T-helper 1 cell treated with Interleukin-12 subunit alpha and Interleukin-12 subunit beta and Interleukin-4 antibody, amounts not matched to agents 30 ng/mL and 1 ng/mL, for 36 hours (primary cell): ENCODE measurements at regions not wholly inside any gene's neighbourhood (a gene's known extent, or its start where the extent isn't known, plus 50 kb on each side); places are given as distances from the start of the nearest gene placed in this dataset.

Source experiments
- intact Hi-C: fragments of 100-400 bp; cut with micrococcal nuclease; formaldehyde crosslinking; loops from one replicate; pipeline ENCODE4 v1.15.1; 2024

DNA sequence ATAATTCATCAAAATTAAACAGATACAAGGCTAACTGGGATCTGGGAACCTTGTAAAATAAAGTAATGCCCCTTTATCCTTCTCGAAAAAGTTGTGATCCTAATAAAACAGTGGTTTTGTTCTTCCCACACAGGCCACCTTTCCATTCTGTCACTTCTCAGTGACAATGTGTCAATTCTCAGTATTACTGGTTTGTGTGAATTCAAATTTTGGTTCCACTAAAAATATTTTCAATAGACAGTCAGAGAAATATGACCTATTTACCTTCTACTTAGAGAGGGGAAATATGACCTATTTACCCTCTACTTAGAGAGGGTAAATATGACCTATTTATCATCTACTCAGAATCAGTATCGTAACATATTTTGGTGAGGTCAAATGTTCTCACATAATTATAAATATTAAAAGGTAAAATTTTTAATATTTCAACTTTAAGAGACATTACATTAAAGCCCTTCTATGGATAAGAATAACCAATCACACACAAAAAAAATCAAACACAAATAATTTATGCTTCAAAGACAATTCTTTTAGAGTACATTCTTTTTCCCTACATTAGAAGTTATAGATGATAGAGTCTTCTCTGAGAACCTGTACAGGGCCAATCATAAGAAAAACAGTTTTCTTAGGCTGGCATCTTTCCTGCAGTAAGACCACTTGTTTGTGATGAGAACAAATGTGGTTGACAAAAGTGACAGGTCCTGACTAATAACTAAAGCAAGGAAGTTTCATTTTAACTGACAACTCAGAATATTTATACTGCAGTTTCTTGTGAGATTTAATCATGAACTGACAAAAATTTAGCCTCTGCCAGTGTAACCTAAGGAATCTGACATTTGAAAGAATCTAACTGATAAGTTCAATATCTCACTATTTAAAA is 323.3 kb downstream of the DIPK2A start:
- intact Hi-C loops, result no loop called here

DNA sequence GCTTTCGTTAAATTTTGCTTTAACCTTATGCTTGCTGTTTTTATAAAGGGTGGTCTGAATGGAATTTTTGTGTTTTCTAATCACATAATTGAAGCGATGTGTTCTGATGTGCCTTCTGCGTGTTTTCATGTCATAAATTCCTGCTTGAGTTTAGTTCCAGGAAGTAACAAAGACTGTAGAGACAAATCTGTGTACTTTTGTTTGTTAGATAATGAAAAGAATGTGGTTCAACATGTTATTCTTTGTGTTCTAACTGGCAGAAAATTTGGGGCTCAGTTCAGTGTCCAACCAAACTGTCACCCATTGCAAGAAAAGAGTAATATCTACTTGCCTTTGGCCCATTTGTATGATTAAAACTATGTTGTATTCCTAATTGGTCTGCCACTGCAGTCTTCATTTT is 324.0 kb downstream of the DIPK2A start:
- intact Hi-C loops, result no loop called here

GRCh38 chr3:144296808-144297207 is 325.2 kb downstream of the DIPK2A start:
- intact Hi-C loops, result no loop called here

GRCh38 chr3:144301863-144302262 is 330.2 kb downstream of the DIPK2A start:
- intact Hi-C loops, result no loop called here

- intact Hi-C loops, result loop anchor here (5.0 kb wide), 1 partner anchor 269 kb away; no protein-coding TSS in a partner anchor
These were observed 336.3 kb downstream of the DIPK2A start for GRCh38 chr3:144307951-144308350.

DNA sequence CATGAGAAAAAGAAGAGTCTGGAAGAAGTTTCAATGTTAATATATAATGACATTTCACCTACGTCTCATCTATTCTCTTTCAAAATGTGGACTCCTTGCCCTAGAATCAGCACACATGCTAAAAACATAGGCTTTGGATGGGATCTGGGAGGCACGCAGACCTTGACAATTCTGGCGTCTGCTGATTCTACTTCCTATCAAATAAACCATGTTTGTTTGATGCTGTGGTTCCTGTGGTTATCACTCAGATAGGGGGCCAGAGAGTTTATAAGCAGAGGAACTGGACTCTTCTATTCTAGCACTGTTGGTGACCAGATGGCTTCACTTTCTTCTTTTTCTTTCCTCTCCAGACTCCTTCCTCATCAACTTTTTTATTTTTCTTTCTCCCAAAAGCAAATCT is 336.8 kb downstream of the DIPK2A start:
- intact Hi-C loops, result loop anchor here (5.0 kb wide), 1 partner anchor 269 kb away; no protein-coding TSS in a partner anchor

GRCh38 chr3:144312702-144313101 is 341.1 kb downstream of the DIPK2A start:
- intact Hi-C loops, result no loop called here

- intact Hi-C loops, result no loop called here
These were observed 343.3 kb downstream of the DIPK2A start for GRCh38 chr3:144314946-144315345.

DNA sequence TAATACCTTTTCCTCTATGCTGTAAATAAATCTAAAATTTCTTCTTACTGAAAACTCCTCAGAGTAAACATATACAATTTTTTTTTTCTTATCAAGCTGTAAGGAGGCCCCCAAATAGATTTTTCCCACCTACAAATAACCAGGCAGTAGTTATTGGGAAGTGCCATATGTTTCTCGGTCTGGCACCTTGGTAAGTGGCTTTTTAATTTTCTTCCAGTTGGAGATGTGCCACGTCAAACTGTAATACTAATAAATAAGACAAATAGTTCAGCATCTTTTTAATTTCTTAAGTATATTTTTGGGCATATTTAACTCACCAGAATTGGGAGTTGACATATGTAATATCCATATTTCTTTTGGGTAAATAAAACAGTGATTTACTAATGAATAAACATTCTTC is 346.3 kb downstream of the DIPK2A start:
- intact Hi-C loops, result no loop called here

DNA sequence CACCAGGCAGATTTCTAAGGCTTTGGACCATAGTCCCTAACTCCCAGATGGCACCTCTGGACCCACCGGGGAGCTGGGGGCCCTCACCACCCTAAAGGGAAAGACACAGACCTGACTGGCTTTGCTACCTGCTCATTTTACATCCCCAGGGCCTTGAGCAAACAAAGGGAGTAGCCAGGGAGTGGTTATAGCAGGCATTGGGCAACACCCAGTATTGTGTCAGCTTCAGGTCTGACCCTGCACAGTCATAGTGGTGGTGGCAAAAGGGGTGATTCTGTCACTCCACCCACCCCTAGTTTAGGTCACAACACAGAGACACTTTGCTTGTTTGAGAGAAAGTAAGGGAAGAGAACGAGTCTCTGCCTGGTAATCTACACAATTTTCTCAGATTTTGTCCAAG is 352.5 kb downstream of the DIPK2A start:
- intact Hi-C loops, result no loop called here

DNA sequence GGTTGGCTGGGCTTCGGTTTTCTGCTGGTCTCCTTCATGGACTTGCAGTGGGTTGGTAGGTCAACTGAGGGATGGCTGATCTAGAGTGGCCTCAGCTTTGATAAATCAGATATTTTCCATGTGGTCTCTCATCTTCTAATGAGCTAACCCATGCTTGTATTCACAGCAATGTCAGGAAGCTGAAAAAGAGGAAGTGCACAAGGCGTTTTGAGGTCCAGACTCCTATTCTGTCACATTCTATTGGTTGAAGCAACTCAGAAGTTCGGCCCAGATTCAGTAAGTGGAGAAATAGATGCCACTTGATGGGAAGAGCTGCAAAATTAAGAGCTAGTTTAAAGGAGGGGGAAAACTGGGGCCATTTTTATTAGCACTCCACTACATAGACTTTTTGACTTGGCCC is 361.2 kb downstream of the DIPK2A start:
- intact Hi-C loops, result no loop called here

DNA sequence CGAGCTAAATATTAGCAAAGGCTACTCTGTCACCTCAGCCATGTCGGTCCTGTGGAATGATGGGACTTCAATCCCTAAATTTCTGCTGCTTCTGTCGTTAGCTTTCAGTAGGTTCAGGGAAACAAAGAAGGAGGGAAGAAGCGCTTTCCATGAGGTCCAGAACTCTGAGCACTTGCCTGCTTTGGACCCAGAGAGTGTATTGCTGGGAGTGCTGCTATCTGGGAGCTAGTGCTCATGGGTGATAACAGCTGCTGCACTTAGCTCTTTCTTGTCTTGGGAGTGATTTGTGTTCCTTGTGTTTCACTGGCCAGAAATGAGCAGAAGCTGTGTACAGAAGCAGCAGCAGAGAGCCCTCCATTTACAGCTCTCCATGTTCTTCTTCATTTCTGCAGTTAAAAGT is 369.8 kb downstream of the DIPK2A start:
- intact Hi-C loops, result no loop called here

DNA sequence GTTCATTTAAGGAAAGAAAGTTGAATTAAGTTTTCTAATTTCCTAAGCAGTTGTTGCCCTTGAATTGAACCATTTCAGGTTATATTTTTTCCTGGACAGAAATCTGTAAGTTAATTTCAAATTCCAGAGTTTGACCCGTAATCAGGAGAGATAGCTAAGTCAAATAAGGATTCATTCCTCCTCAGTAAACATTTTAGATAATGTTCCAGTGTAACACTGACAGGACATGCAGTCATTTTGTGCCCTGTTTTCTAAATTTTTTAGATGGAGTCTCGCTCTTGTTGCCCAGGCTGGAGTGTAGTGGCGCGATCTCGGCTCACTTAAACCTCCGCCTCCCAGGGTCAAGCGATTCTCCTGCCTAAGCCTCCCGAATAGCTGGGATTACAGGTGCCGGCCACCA is 371.7 kb downstream of the DIPK2A start:
- intact Hi-C loops, result no loop called here

GRCh38 chr3:144343777-144344176 is 372.2 kb downstream of the DIPK2A start:
- intact Hi-C loops, result no loop called here

- intact Hi-C loops, result no loop called here
These were observed 373.4 kb downstream of the DIPK2A start for GRCh38 chr3:144344925-144345548.

- intact Hi-C loops, result no loop called here
These were observed 378.5 kb downstream of the DIPK2A start for GRCh38 chr3:144350125-144350524.

GRCh38 chr3:144351011-144351410 is 379.4 kb downstream of the DIPK2A start:
- intact Hi-C loops, result no loop called here

DNA sequence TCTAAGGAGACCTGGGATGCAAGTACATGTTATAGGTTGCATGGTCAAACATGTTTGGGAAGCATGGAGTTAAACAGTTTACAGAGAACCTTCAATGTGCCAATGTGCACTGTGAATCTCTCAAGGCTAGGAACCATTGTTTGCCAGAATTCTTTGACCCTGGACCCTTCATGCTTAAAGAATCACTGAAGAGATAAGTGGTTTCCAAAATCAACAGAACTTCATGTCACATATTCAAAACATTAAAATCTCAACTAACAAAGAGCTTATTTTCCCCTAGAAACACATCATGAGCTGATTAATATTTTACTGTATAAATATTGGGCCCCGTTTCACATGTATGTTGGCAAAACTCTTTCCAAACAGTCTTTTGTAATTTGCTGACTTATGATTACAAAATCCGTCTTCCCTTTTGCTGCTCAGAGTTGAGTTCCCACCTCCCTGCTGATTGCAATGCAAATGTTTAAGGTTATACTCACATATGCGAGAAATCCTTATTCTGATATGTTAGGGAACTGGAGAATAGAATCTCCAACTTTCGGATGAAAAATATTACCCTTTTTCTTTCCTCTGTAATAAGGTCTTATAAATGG is 380.2 kb downstream of the DIPK2A start:
- intact Hi-C loops, result no loop called here

DNA sequence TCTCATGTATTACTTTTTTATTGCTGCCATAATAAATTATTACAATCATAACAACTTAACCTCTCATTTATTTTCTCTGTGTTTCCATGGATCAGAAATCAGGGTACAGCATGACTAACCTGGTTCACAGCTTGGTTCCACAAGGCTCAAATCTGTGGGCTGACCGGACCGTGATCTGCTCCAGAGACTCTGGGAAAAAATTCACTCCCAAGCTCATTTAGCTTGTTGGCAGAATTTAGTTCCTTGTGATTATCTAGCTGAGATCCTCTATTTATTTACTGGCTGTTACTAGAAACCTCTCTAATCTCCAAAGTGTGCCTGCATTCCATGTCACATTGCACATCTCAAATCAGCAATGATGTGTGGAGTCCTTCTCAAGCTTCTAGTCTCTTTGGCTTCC is 386.6 kb downstream of the DIPK2A start:
- intact Hi-C loops, result no loop called here

- intact Hi-C loops, result no loop called here
These were observed 389.4 kb downstream of the DIPK2A start for GRCh38 chr3:144361002-144361401.

DNA sequence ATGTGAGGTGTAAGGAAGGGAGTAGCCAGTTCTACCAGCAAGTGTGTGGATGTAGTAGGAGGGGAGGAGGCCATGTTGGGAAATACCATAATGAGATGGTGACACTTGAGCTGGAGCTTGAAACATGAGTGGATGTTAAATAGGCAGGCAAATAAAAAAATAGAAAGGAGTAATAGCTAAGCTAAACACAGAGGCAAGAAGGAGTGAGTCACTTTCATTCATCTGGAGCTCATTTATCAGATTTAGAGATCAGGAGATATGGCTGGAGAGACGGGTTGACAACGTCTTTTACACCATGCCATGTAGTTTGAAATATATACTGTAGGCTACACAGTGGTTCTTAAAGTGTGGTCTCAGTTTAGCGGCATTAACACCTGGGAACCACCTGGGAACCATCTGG is 390.5 kb downstream of the DIPK2A start:
- intact Hi-C loops, result no loop called here

- intact Hi-C loops, result no loop called here
These were observed 392.2 kb downstream of the DIPK2A start for GRCh38 chr3:144363856-144364255.
